ENCODE measurements at regions not wholly inside any gene's neighbourhood (a gene's known extent, or its start where the extent isn't known, plus 50 kb on each side); places are given as distances from the start of the nearest gene placed in this dataset.

DNA sequence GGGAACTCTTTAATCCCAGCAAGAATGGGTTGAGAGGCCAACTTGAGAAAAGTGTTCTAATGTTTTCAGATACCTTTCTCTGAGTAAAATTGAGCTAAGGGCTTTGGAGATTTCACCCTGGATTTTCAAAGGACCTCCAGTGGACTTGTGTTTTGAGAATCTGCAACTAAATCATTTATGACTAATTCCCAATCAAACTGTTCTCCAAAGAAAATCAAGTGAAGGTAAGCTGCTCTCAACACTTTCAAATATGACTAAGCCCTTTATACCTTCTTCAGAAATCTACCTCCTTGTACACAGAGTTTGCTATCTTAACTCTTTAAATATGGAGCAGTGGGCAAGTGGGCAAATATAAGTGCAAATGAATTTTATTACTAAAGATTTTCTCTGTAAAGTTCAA, 392.9 kb downstream of the PDGFC start:
- no peak for TF ChIP-seq REST (IDR thresholded peaks at IDR 0.05; ENCODE audit: low read depth)
- no peak for TF ChIP-seq TAF1 (IDR thresholded peaks at IDR 0.05; ENCODE audit: low read depth)
- TF ChIP-seq EP300 (IDR thresholded peaks at IDR 0.05; ENCODE audit: borderline replicate concordance), result no peak
- TF ChIP-seq NFIC (IDR thresholded peaks at IDR 0.05), result no peak

Measured in Ishikawa (cell line).